HepG2 (cell line): ENCODE measurements at regions not wholly inside any gene's neighbourhood (a gene's known extent, or its start where the extent isn't known, plus 50 kb on each side); places are given as distances from the start of the nearest gene placed in this dataset.

Experiments
- ATAC-seq: fragments of 200-7000 bp; cut with Tn5 transposase; 3 replicates; pipeline ENCODE4 v1.9.1; 2020; ENCODE audit warnings: mild to moderate bottlenecking, moderate library complexity
- BruUV-seq: library from RNA; stranded (reverse); fragments of 400-500 nt; replicated peaks from 2 replicates; lab custom pipeline; 2021; lab: Mats Ljungman, UMichigan
- CTCF ChIA-PET: fragments of 300-600 bp; formaldehyde crosslinking; extraction: SDS; loops from one replicate; lab custom pipeline; 2021; ENCODE audit warnings: low total read pairs, inconsistent platforms, low intra/inter-chr PET ratio; lab: Yijun Ruan, JAX
- POLR2A ChIA-PET: fragments of 350-600 bp; sonication (Branson Sonifier 250); formaldehyde crosslinking; loops from one replicate; lab custom pipeline; 2020; ENCODE audit warnings: antibody characterized with exemption, inconsistent platforms; lab: Yijun Ruan, JAX
- DNase-seq: peaks from one replicate; pipeline ENCODE4 v3.0.0-alpha.2; 2015; ENCODE audit warnings: low spot score
- FAIRE-seq: peaks from 3 replicates; lab custom pipeline; 2011; peaks lifted over from hg19 to GRCh38; lab: Jason Lieb, UNC
- H2AFZ ChIP-seq: one replicate; pipeline ENCODE4 v1.6.1; 2011; ENCODE audit warnings: low read length, inconsistent platforms
- H3K27ac ChIP-seq: fragments of 300-600 bp; 3 replicates; pipeline ENCODE4 v1.8.0; 2011; ENCODE audit warnings: mixed run types, mild to moderate bottlenecking, mixed read lengths, low read length, inconsistent platforms; ENCODE audit not compliant: insufficient read depth; ENCODE audit errors: extremely low read length
- H3K27me3 ChIP-seq, 2 experiments: fragments of 200-600 bp in 1 of 2; 2 replicates in 1 of 2; 3 replicates in 1 of 2; pipeline versions ENCODE4 v1.6.0 to v1.8.0; 2011; ENCODE audit warnings: low read length in 2 of 2, mild to moderate bottlenecking in 2 of 2, moderate library complexity in 2 of 2, inconsistent platforms in 1 of 2; ENCODE audit not compliant: insufficient read depth in 2 of 2, control insufficient read depth in 1 of 2
- H3K36me3 ChIP-seq, 2 experiments: fragments of 200-600 bp in 1 of 2; replicated peaks in 1 of 2; 2 replicates in 1 of 2; 3 replicates in 1 of 2; pipeline versions ENCODE4 v1.5.1 to v1.8.0; 2011; ENCODE audit warnings: low read length in 2 of 2, inconsistent platforms in 1 of 2; ENCODE audit not compliant: insufficient read depth in 2 of 2, control insufficient read depth in 1 of 2
- H3K4me1 ChIP-seq: 2 replicates; pipeline ENCODE4 v1.5.1; 2012; ENCODE audit warnings: low read length, inconsistent platforms; ENCODE audit not compliant: insufficient read depth
- H3K4me2 ChIP-seq: 2 replicates; pipeline ENCODE4 v1.6.0; 2011; ENCODE audit warnings: low read depth, low read length, inconsistent platforms
- H3K4me3 ChIP-seq, 3 experiments: fragments of 200-600 bp in 1 of 3; sonication (generic), shearing (Covaris generic) in 1 of 3; replicated peaks in 1 of 3; 2 replicates each; pipeline ENCODE4 v1.5.1; 2011 to 2016; ENCODE audit warnings: low read length in 3 of 3, inconsistent platforms in 2 of 3, low read depth in 2 of 3, mild to moderate bottlenecking in 2 of 3, control low read depth in 1 of 3, mixed read lengths in 1 of 3; ENCODE audit not compliant: insufficient read depth in 1 of 3
- H3K79me2 ChIP-seq: one replicate; pipeline ENCODE4 v1.6.1; 2011; ENCODE audit warnings: low read length, inconsistent platforms; ENCODE audit not compliant: insufficient read depth
- H3K9ac ChIP-seq: 2 replicates; pipeline ENCODE4 v1.6.0; 2011; ENCODE audit warnings: mild to moderate bottlenecking, low read depth, low read length, inconsistent platforms; ENCODE audit not compliant: insufficient read depth
- H3K9me3 ChIP-seq: 2 replicates; pipeline ENCODE4 v1.5.1; 2012; ENCODE audit warnings: mild to moderate bottlenecking, low read length
- H4K20me1 ChIP-seq: 2 replicates; pipeline ENCODE4 v1.6.0; 2011; ENCODE audit warnings: inconsistent platforms, mild to moderate bottlenecking, low read length, moderate library complexity; ENCODE audit not compliant: insufficient read depth
- KLF11 ChIP-seq: IDR thresholded peaks from 2 replicates; pipeline ENCODE4 v1.6.1; 2016; ENCODE audit warnings: missing compliant biosample characterization
- KLF6 ChIP-seq: IDR thresholded peaks from 2 replicates; pipeline ENCODE4 v1.8.0; 2016; ENCODE audit warnings: missing biosample characterization, missing genetic modification reagents
- SATB2 ChIP-seq: sonication (generic); formaldehyde crosslinking; IDR thresholded peaks from 2 replicates; pipeline ENCODE4 v1.5.0; 2020; ENCODE audit warnings: missing genetic modification reagents
- TEF ChIP-seq: sonication (generic); formaldehyde crosslinking; IDR thresholded peaks from 2 replicates; pipeline ENCODE4 v1.5.0; 2020; ENCODE audit warnings: missing genetic modification reagents
- UBTF ChIP-seq: sonication (generic); formaldehyde crosslinking; IDR thresholded peaks from 2 replicates; pipeline ENCODE4 v1.4.0; 2020; ENCODE audit warnings: mild to moderate bottlenecking, missing genetic modification reagents
- ZFY ChIP-seq: sonication (generic); formaldehyde crosslinking; IDR thresholded peaks from 2 replicates; pipeline ENCODE4 v1.4.0; 2020; ENCODE audit warnings: missing genetic modification reagents
- ZNF263 ChIP-seq: sonication (generic); formaldehyde crosslinking; IDR thresholded peaks from 2 replicates; pipeline ENCODE4 v1.4.0; 2020; ENCODE audit warnings: missing genetic modification reagents
- ZNF570 ChIP-seq: sonication (generic); formaldehyde crosslinking; IDR thresholded peaks from 2 replicates; pipeline ENCODE4 v1.4.0; 2020; ENCODE audit warnings: mild to moderate bottlenecking, missing genetic modification reagents, borderline replicate concordance
- WGBS: methylation state at CpG from one replicate; pipeline ENCODE4 v1.1.6; 2017; ENCODE audit warnings: low lambda C conversion rate; 5-methylcytosine and 5-hydroxymethylcytosine counted together
- in situ Hi-C: cut with HindIII; loops from 2 replicates; pipeline ENCODE4 v1.10.0; 2017; ENCODE audit warnings: low pct_unique_long_range_greater_than_20kb; ENCODE audit not compliant: extremely low pct_ligation_motif_present
- intact Hi-C: fragments of 100-400 bp; cut with micrococcal nuclease; formaldehyde crosslinking; loops from one replicate; pipeline ENCODE4 v1.10.0; 2022; ENCODE audit not compliant: unreplicated experiment
- TF ChIP-seq, protein P1 (sequence below): sonication (generic); formaldehyde crosslinking; IDR thresholded peaks from 2 replicates; pipeline ENCODE4 v1.4.0; 2020; ENCODE audit warnings: missing genetic modification reagents
- TF ChIP-seq, protein P2 (sequence below): sonication (generic); formaldehyde crosslinking; IDR thresholded peaks from 2 replicates; pipeline ENCODE4 v1.4.0; 2020; ENCODE audit warnings: missing genetic modification reagents, borderline replicate concordance

DNA sequence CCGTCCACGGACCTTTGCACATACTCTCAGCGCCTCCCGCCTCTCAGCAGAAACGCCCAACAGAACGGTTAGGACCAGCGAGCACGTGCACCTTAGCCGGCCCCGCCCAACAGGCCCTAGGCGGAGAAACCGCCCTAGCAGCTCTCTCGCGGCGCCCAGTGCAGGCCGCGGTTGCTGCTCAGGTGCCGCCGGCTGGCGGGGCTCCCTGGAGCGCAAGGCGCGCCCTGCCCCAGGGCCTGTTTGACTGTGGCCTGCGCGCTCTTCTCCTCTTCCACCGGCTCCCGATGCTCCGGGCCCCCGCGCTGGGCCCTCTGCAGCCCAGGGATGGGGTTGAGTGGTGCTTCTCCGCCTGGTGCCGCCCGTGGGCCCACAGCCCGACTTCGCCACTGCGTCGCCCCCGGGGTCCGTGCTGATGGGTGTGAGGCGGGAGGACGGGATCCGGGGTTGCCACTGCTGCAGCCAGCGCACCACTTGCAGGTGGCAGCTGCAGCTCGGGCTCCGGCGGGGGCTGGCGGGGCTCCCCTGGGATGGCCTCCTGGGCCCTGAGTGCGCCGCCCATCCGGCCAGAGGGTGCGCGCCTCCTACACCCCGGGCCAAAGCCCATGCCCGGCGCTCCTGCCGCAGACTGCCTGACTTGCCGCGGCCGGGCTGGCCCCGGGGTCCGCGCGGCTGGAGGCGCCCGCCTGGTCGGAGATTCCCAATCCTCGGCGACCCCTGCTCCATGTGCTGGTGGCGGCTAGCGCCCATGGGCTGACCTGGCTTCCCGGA, 1889.4 kb upstream of the CDH9 start:
- no peak for ATAC-seq
- Histone ChIP-seq H4K20me1 (no peaks in the 10 kb centered on the region), H3K27ac (no peak overlapping the region), H3K9ac (no peak overlapping the region), H3K9me3 (no peaks in the 10 kb centered on the region), H3K27me3 (no peaks in the 10 kb centered on the region), H3K4me3 (no peak overlapping the region), H3K4me2 (no peak overlapping the region), H3K79me2 (no peaks in the 10 kb centered on the region), H3K4me1 (no peaks in the 10 kb centered on the region), H3K36me3 (no peaks in the 10 kb centered on the region), H2AFZ (no peak overlapping the region)
- in situ Hi-C loops (no loop called here), intact Hi-C loops (no loop called here)
- CTCF ChIA-PET, result no interaction called here
- no peak for FAIRE-seq
- BruUV-seq, result no TSS peak
- POLR2A ChIA-PET, result no interaction called here
- 65% methylated on average over 23 of the region's 71 CpGs for WGBS
- no peak for DNase-seq
- TF ChIP-seq, protein P1, sequence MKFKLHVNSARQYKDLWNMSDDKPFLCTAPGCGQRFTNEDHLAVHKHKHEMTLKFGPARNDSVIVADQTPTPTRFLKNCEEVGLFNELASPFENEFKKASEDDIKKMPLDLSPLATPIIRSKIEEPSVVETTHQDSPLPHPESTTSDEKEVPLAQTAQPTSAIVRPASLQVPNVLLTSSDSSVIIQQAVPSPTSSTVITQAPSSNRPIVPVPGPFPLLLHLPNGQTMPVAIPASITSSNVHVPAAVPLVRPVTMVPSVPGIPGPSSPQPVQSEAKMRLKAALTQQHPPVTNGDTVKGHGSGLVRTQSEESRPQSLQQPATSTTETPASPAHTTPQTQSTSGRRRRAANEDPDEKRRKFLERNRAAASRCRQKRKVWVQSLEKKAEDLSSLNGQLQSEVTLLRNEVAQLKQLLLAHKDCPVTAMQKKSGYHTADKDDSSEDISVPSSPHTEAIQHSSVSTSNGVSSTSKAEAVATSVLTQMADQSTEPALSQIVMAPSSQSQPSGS (CRISPR knock-in tag), result no peak
- TF ChIP-seq SATB2 (no peak), ZFY (CRISPR knock-in tag) (no peak), KLF6 (CRISPR knock-in tag) (no peak), UBTF (CRISPR knock-in tag) (no peak), ZNF263 (CRISPR knock-in tag) (no peak), KLF11 (CRISPR knock-in tag) (no peak), TEF (CRISPR knock-in tag) (no peak), ZNF570 (no peak)
- TF ChIP-seq, protein P2, sequence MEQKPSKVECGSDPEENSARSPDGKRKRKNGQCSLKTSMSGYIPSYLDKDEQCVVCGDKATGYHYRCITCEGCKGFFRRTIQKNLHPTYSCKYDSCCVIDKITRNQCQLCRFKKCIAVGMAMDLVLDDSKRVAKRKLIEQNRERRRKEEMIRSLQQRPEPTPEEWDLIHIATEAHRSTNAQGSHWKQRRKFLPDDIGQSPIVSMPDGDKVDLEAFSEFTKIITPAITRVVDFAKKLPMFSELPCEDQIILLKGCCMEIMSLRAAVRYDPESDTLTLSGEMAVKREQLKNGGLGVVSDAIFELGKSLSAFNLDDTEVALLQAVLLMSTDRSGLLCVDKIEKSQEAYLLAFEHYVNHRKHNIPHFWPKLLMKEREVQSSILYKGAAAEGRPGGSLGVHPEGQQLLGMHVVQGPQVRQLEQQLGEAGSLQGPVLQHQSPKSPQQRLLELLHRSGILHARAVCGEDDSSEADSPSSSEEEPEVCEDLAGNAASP (CRISPR knock-in tag), result no peak
